M059J (cell line): ENCODE measurements at regions not wholly inside any gene's neighbourhood (a gene's known extent, or its start where the extent isn't known, plus 50 kb on each side); places are given as distances from the start of the nearest gene placed in this dataset.

ENCODE experiments used
- DNase-seq: peaks from one replicate; pipeline ENCODE4 v3.0.0-alpha.2; 2012; ENCODE audit warnings: low read depth

DNA sequence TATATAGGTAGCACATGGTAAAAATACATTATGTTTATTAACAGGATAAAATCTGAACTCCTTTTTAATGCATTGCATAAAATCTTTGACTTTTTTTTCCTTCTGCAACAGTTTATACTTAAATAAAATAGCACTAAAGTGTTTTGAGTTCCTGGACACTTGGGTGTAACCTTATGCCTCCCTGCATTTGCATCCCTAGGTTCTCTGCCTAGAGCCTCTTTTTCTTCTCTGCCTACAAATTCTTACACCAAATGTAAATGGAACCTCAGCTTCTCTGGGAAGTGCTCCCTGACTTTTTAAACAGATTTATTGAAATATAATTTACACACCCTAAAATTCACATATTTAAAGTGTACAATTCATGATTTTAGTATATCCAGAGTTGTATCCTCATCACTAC is 1017.6 kb downstream of the CNTNAP5 start:
- DNase-seq: no peak

DNA sequence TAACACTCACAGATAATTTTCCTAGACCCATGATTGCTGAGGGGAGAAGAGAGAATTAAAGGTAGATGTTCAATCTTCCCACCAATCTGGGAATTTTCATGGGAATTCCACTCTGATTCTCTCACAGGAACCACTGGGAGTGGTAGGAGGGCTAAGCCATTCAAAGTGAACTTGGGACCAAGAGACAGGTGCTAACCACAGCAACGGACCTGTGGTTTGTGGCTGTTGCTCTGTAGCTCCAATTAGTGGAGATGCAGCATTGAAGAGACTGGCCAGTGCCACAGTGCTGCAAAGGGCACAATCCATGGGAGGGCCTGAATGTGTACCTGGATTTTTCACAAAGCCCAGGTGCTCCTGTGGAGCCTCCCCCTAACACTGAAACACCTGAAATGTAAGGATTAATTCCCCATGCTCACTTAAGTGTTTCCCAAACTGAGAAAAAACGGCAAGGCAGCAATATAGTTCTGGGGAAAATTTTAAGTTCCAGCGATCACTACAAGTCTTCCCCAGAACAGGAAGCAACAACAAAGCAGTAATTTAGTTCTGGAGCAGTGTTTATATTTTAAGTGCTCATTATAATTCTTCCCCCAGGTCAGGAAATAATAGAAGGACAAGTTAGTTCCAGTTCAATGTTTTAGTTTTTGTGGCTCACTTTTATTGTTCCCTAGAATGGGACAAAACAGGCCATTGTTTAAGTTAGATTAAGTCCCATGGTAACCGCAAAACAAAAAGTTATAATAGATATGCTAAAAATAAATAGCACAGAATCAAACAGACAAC is 1045.8 kb downstream of the CNTNAP5 start:
- DNase-seq: peak; percentile 59

DNA sequence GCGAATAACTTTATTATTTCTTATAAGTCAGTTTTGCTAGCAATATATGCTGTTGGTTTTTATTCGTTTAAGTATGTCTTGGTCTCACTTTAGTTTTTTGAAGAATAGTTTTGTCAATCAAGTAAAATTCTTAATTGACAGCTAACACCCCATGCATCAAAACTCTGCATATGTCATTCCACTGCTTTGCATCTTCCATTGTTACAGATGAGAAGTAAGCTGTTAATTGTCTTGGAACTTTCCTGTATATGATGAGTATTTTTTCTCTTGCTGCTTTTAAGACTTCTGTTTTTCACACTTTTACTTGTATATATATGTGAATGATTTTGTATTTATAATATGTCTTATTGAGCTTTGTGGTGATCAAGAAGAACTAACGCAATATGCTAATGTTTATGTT is 1048.4 kb downstream of the CNTNAP5 start:
- DNase-seq: peak; percentile 3

DNA sequence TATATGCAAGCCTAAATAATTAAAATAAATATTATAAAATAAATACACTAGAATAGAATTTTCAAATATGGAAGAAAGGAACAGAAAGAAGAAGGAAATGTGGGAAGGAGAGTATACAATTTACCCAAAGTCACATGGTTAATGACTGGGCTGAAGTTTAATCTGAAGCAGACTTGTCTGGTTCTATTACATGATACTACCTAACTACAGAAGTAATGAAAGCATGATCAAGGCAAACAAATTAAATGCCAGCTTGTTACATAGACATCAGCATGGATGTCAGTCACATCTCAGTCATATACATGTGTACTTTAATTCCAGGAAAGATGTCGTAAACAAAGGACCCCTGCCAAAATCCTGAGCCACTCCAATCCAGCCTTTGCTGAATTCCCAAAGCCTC is 1060.8 kb downstream of the CNTNAP5 start:
- DNase-seq: no peak

DNA sequence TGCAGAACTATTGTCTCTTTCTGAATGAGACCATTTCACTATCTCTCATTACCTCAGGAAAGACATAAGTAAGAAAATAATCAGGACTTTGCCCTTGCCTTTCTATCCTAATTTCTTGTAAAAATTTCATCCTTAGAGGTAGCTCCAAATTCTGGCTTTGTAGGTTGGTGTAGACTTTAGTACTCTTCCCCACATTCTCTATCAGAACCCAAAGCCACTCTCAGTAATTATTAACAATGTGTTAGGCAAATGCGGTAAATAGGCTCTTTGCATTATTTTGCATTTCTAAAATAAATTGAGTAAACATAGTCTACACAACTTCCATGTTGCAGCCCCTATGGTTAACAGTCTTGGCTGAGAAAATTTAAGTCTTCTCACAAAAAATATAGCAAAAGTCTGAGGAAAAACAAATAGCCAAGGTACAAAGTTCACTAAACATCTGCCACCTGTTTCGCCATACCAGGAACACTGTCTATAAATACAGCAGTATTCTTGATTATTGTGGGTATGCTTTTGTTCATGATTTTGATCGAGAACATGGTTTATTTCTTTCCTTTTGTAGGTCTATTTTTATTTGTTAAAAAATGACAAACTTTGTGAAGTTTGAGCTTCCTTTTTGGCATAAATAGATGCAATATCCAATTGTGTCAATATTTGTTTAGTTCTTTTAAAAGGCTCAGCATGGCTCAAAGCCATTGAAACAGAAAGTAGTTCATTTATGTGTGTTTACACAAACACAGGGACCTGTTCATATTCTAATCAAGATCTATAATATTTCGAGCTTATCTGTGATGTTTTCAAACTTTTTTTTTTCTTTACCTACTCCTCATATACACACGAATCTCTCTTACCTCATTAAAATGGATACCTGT is 1061.5 kb downstream of the CNTNAP5 start:
- DNase-seq: no peak

DNA sequence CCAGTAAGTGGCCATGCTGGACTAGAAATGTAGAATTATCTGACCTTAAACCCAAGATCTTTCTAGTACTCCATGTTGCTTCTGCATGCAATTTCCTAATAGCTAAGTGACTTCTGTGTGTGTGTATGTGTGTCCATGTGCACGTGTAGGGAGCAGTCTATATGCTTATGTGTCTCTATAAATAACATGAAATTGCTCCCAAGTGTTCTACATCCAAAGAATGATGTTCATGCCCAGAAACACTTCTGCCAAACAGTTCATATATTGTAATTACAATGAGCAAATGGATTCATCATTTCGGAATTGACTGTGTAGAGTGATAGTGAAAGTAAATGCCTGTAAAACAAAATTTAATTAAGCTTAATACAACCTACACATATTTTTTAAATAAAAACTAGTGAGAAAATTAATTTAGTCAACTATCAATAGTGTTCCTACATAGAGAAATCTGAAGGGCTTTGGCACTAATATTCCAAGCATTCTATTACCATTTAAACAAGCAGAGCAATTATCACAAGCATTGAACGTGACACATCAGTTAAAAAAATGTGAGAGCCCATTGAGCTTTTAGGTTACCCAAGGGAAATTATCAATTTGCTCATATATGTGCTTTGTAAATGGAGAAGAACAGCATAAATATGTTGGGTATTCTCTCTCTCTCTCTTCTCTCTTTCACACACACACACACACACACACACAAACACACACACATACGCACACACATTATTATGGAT is 1067.4 kb downstream of the CNTNAP5 start:
- DNase-seq: no peak

DNA sequence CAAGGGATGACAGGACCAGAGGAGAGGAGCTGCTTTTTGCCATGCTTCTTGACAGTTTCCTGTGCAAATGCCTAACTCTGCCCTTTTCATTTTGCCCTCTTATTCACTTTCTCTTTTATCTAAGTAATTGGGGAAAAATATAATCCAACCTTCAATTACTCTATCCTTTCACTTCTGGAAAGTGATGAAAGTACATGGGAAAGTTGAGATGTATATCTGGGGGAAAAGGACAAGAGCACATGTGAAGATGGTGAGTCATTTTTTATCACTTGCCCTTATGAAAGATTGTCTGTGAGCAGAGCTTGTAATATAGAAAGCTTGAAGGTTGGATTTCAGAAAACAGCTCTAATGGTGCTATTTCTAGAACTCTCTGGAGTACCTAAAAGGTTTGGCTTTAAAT is 1070.7 kb downstream of the CNTNAP5 start:
- peak; percentile 2 for DNase-seq

DNA sequence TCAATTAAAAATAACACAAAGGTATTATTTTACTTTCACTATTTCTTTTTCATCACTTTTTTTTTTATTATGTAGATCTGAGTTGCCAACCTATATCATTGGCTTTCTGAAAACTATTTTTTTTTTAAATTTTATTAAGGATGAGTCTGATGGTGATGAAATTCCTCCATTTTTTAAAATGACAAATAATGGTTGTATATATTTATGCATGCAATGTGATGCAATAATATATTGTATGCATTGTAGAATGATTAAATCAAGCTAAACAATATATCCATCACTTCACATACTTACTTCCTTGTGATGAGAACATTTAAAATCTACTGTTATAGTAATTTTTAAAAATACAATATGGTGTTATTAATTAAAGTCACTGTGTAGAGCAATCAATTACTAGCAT is 1081.6 kb downstream of the CNTNAP5 start:
- DNase-seq: no peak

DNA sequence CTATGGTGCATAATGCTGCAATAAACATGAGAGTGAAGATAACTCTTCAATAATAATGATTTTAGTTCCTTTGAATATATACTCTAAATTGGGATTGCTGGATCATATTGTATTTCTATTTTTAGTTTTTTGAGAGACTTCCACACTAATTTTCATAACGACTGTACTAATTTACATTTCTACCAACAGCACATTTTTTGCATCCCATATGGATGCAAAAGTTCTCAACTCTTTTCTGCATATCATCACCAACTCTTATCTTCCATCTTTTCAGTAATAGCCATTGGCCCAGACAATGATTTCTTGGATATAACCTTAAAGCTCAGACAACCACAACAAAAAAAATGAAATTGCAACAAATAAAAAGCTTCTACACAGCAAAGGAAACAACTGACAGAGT is 1082.4 kb downstream of the CNTNAP5 start:
- no peak for DNase-seq

DNA sequence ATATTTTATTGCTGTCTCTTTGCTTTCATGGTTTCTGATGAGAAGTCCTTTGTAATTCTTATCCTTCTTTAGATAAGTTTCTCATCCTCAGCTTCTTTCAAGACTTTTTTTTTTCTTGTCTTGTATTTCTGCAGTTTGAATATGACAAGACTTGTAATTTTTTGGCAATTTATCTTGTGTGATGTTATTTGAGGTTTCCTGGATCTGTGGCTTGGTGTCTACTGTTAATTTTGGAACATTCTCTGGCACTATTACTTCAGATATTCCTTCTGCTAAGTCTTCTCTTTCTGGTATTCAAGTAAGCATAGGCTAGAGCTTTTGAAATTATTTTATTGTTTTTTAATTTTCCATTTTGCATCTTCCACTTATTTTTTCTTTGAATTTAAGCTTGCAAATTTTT is 1083.2 kb downstream of the CNTNAP5 start:
- no peak for DNase-seq

DNA sequence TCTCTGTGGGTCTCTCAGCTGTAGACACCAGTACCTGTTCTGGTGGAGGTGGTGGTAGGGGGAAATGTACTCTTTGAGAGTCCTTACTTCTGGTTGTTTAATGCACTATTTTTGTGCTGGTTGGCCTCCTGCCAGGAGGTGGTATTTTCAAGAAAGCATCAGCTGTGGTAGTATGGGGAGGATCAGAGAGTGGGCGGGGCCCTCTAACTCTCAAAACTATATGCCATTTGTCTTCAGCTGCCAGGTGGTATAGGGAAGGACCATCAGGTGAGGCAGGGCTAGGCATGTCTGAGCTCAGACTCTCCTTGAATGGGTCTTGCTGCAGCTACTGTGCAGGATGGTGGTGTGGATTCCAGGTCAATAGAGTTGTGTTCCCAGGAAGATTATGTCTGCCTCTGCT is 1100.8 kb downstream of the CNTNAP5 start:
- DNase-seq: no peak

DNA sequence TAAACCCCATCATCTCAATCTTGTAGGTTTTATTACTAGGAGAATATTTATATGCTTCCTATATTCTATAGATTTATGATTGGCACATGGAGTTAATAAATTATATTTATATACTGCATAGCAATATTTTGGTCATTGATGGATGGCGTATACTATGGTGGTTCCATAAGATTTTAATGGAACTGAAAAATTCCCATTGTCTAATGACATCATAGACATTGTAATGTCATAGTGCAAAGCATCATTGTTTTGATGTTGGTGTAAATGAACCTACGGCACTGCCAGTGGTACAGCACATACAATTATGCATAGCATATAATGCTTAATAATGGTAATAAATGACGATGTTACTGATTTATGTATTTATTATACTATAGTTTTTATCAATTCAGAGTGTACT is 1135.9 kb downstream of the CNTNAP5 start:
- DNase-seq: no peak

DNA sequence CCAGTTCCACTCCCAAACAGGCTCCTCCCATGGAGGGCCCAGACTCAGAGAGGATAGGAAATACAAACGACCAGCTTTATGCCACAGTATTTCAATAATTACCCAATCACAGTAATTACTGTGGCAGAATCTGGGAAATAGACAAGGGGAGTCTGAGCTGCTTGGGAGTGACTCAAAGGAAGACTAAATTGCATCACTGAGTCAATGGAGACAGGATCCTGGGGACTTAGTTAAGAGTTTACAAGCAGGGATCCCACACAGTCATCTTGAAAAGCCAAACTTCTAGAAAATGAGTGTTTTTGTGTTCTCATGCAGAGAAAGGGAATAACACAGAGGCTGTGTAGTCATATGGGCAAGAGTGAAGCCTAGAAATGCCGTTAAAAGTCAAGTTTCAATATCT is 1142.1 kb downstream of the CNTNAP5 start:
- peak; percentile 47 for DNase-seq

DNA sequence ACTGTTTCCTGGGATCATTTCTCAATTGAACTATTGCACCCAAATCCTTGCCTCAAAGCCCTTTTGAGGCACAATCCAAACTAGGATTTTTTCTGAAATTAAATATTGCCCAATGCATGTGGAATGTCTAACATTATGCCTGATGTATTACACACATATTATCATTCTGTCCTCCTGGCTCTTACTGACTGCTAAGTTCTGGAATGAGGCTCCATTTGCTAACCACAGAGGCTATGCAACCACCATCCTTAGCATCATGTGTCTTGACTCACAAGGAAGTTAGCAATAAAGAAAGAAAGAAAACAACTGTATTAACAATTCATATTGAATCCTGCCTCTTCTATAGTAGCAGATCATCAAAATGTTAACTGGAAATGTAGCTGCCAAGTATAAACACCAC is 1142.7 kb downstream of the CNTNAP5 start:
- peak; percentile 81 for DNase-seq

DNA sequence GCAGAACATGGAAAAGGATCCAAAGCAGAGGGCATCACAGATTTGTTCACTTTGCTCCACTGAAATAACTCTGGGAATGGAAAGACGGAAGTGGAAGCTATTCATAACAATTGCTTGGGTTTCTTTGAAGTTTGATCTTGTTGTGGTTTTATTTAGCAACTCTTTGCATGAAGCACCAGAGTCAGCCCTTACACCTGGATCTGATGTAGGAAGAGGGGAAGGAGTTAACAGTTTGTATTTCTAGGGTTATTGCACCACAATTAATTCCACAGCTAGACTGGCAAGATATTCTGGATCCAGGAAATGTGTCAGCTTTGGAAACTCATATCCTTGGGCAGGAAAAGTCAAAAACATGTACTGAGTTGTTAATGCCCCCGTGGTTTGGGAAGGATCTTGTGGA is 1143.4 kb downstream of the CNTNAP5 start:
- peak; percentile 59 for DNase-seq

DNA sequence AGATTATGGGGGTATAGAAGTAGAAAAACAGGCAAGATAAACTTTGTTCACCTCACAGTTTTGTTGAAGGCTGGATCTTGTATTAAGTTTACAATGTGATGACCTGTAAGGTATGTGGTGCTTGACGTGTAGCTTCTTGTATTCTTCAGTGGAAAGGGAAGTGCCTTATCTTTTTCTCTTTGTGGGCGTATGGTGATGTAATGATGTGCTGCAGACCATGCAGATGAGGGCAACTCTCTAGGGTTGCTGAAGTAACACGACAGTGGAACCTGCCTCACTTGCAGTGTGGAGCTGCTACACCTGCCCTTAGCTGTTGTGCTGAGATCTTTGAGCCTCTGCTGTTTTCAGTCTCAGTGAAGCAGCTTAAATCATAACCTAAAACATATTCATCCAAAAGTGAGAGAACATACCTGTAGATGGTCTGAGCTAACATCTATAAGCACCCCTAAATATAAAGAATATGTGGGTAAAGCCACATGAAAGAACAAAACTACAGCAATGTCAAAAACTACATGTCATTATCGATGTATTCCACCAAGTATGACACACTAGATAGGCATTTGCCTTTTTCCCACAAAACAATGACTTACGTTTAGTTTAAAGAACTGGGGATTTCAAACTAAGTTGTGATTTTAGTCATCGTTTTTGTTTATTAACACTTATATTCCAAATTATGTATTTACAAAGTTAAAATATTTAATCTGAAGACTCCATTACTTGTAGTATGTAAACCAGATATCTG is 1144.1 kb downstream of the CNTNAP5 start:
- DNase-seq: peak; percentile 66

DNA sequence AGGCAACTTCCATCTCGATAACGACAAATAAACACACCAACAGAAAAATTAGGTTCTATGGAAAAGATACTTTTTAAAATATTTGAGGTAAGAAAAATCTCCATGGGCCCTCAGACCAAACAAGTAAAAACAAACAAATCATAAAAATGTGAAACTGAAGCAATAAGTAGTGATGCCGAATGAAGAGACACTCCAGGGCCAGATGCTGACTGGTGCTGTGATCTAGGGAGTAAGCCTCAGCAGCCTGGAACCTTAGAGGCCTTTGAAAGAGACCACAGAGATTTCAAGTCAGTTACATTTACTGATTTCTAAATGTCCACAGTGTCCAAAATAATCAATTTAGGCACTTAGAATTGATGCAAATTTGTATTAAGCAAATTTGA is 1144.7 kb downstream of the CNTNAP5 start:
- DNase-seq: peak; percentile 39

DNA sequence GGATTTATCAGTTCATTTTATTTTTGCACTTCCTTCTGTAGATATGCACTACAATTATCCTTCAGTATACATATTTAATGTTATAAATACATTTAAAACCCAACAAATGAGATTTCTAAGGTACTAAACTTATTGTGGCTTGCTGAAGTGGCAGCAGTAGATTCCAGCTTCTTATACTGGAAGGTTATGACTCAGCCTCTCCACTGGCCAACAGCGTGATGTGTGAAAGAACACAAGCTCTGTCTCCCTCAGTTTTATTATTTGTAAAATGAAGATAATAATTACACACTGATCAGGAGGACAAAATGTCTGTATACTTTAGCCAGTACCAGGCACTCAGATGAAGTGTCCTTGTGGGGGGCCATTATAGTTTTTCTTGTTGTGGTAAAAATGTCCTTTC is 1147.1 kb downstream of the CNTNAP5 start:
- DNase-seq: peak; percentile 34

DNA sequence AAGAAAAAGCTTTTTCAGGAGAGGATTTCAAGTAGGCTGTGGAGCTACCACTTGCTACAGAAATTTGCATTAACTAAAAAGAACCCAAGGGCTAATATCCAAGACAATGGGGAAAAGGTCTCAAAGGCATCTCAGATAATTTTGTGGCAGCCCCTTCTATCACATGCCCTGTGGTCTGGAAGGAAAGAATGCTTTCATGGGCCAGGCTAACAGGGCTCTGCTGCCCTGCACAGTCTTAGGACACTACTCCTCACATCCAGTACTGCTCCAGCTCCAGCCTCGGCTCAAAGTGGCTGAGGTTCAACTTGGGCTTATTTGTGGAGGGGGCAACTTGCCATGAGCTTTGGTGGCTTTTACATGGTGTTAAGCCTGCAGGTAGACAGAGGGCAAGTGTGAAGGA is 1150.3 kb downstream of the CNTNAP5 start:
- DNase-seq: no peak

DNA sequence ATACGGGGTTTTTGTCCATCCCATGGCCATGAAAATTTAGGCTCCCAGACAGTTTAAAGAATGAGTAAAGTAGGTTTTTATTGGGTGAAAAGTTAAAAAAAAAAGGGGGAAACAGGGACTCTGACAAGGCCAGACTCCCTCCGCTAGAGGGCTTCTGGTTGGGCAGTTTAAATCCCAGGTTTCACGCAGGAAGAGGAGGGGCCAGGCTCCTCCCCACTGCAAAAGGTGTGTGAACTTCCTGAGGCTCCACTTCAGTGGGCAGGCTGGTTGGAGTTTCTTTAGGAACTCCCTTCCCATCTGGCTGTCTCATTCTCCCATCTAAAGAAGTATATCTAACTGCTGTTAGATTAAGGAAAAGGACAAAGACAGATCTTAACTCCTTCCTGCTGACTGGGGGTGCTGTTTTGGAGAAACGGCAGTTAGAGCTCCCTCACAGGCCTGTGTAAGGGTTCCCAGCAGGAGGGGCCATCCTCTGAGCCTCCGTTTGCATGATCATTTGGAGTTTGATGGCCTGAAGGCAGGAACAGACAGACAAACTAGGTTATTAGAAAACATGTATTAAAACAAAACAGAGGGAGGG is 1160.7 kb downstream of the CNTNAP5 start:
- DNase-seq: no peak

DNA sequence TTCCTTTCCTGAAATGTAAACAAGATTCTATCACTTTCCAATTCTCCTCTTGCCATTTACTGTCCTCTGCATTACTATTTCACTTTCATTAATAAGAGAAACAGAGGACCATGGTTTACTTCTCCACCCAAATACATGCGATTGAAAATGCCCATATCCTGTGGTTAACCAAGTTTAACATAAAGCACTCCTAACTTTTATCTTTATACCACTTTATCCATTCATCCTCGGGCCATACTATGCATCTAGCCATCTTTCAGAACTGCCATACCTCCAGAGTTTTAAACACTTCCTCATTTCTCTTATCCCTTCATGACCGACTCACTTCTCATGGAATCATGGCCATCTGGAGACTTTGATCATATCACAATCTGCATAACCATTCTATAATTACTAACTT is 1182.3 kb downstream of the CNTNAP5 start:
- DNase-seq: no peak
